Testis (tissue), 2 donors: ENCODE measurements at regions not wholly inside any gene's neighbourhood (a gene's known extent, or its start where the extent isn't known, plus 50 kb on each side); places are given as distances from the start of the nearest gene placed in this dataset.

Experiments
- DNase-seq: peaks from one replicate; pipeline ENCODE4 v3.0.0-alpha.2; 2019
- H3K27ac ChIP-seq, 2 donors: fragments of 200-600 bp; sonication (generic); one replicate each; pipeline ENCODE4 v1.5.1; 2019
- H3K27me3 ChIP-seq: fragments of 200-600 bp; sonication (generic); one replicate; pipeline ENCODE4 v1.5.1; 2019
- H3K36me3 ChIP-seq: fragments of 200-600 bp; sonication (generic); one replicate; pipeline ENCODE4 v1.5.1; 2017; ENCODE audit warnings: low read depth; ENCODE audit errors: missing control alignments
- H3K4me1 ChIP-seq: fragments of 200-600 bp; sonication (generic); one replicate; pipeline ENCODE4 v1.5.1; 2019
- H3K4me3 ChIP-seq, 2 donors: fragments of 200-600 bp; sonication (generic); one replicate each; pipeline ENCODE4 v1.5.1; 2017 to 2019
- H3K9me3 ChIP-seq: fragments of 200-600 bp; sonication (generic); one replicate; pipeline ENCODE4 v1.5.1; 2017
- POLR2A ChIP-seq: fragments of 450-650 bp; IDR thresholded peaks from one replicate; pipeline ENCODE4 v1.6.1; 2017; ENCODE audit warnings: antibody characterized with exemption, mild to moderate bottlenecking, moderate library complexity
- WGBS, 2 donors: methylation state at CpG; one replicate each; pipeline ENCODE4 v1.1.5; 2018; 5-methylcytosine and 5-hydroxymethylcytosine counted together
- intact Hi-C: fragments of 100-400 bp; cut with DNase I; formaldehyde crosslinking; loops from one replicate; pipeline ENCODE4 v1.15.1; 2023; ENCODE audit warnings: low total_unique reads
- TF ChIP-seq, protein P1 (sequence below), 3 experiments: fragments of 450-650 bp in 2 of 3; fragments of 200-600 bp in 1 of 3; sonication (generic) in 1 of 3; IDR thresholded peaks; one replicate each; pipeline ENCODE4 v1.5.1; 2016 to 2019; ENCODE audit warnings: antibody characterized with exemption in 3 of 3, mild to moderate bottlenecking in 2 of 3, moderate library complexity in 1 of 3

DNA sequence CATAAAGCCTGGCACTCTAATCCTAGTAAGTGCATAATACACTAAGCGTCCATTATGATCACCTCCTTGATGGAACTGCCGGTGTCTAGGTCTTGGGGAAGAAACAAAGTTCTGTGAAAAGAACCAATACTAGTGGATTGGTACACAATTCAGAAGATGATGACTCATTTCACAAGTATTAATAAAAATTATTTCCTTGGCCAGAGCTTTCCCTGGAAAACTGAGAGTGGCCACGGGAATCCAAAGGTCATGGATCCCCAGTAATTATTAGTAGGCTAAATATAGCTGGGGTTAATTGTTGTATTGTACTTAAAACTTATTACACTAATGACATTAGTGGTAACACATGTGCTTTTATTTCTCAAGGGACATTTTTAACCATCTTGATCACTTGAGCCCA, 808.0 kb upstream of the NR2F2 start:
- no peak overlapping the region for H3K4me3 ChIP-seq
- TF ChIP-seq POLR2A: no peak
- TF ChIP-seq, protein P1, sequence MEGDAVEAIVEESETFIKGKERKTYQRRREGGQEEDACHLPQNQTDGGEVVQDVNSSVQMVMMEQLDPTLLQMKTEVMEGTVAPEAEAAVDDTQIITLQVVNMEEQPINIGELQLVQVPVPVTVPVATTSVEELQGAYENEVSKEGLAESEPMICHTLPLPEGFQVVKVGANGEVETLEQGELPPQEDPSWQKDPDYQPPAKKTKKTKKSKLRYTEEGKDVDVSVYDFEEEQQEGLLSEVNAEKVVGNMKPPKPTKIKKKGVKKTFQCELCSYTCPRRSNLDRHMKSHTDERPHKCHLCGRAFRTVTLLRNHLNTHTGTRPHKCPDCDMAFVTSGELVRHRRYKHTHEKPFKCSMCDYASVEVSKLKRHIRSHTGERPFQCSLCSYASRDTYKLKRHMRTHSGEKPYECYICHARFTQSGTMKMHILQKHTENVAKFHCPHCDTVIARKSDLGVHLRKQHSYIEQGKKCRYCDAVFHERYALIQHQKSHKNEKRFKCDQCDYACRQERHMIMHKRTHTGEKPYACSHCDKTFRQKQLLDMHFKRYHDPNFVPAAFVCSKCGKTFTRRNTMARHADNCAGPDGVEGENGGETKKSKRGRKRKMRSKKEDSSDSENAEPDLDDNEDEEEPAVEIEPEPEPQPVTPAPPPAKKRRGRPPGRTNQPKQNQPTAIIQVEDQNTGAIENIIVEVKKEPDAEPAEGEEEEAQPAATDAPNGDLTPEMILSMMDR (IDR thresholded peaks at IDR 0.05): no peak
- no peaks in the 10 kb centered on the region for H3K27me3 ChIP-seq
- DNase-seq: no peak
- 74 to 82% methylated on average over 3 of the region's 3 CpGs for WGBS, 2 donors
- intact Hi-C loops: no loop called here
- H3K9me3 ChIP-seq: no peaks in the 10 kb centered on the region
- H3K36me3 ChIP-seq: no peaks in the 10 kb centered on the region
- no peaks in the 10 kb centered on the region for H3K4me1 ChIP-seq
- no peak overlapping the region for H3K27ac ChIP-seq

DNA sequence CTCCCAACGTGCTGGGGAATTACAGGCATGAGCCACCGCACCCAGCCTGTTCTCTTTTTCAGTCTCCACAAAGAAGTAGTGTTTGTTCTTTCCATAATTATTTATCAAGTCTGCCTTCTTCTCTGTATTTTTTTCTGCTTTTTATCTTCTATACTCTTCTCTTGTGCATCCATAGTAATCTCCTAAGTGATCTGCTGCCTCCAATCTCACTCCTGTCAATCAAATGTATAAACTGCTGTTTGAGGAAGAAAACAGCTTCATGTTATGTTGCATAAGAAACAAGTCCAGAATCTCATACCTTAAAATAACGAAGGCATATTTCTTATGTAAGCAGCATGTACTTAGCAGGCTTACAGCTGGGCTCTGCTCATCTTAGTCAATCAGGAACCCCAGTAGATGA, 801.6 kb upstream of the NR2F2 start:
- intact Hi-C loops: no loop called here
- no peak overlapping the region for H3K27ac ChIP-seq
- 82 to 85% methylated on average over 3 of the region's 3 CpGs for WGBS, 2 donors
- H3K27me3 ChIP-seq: no peaks in the 10 kb centered on the region
- TF ChIP-seq, protein P1 (IDR thresholded peaks at IDR 0.05): no peak
- no peak for TF ChIP-seq POLR2A
- no peak for DNase-seq
- no peaks in the 10 kb centered on the region for H3K36me3 ChIP-seq
- no peaks in the 10 kb centered on the region for H3K9me3 ChIP-seq
- H3K4me3 ChIP-seq: no peak overlapping the region
- H3K4me1 ChIP-seq: no peaks in the 10 kb centered on the region

DNA sequence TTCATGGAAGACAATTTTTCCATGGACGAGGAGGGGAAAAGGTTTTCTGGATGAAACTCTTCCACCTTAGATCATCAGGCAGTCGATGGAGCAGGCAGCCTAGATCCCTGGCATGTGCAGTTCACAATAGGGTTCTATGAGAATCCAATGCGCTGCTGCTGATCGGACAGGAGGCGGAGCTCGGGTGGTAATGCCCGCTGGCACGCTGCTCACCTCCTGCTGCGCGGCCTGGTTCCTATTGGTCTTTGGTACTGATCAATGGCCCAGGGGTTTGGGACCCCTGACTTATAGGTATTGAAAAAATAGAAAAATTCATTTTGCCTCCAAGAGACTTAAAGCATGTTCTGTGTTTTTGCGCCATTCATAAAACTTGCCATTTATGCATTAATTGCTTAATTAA, 793.9 kb upstream of the NR2F2 start:
- intact Hi-C loops: no loop called here
- H3K36me3 ChIP-seq: no peaks in the 10 kb centered on the region
- 85 to 90% methylated on average over 11 of the region's 11 CpGs for WGBS, 2 donors
- H3K4me3 ChIP-seq: no peak overlapping the region
- TF ChIP-seq, protein P1 (IDR thresholded peaks at IDR 0.05): no peak
- TF ChIP-seq POLR2A: no peak
- no peaks in the 10 kb centered on the region for H3K4me1 ChIP-seq
- H3K27ac ChIP-seq: no peak overlapping the region
- no peak for DNase-seq
- H3K27me3 ChIP-seq: no peaks in the 10 kb centered on the region
- no peaks in the 10 kb centered on the region for H3K9me3 ChIP-seq

DNA sequence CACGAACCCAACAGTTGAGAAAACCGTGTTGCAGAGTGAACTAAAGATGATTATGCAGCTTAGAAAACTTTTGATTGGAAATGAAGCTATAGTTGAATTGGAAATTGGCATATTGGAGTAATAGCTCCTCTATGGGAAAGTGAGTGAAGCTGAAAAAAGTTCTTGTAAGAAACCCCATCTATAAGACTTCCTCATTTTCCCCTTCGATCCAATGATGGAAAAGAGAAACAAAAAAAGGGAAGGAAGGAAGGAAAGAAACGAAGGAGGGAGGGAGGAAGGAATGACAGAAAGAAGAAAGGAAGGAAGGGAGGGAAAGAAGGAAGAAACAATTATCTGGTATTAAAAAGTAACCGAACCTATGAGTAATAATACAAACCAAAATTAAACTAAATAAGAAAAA, 791.8 kb upstream of the NR2F2 start:
- TF ChIP-seq POLR2A: no peak
- TF ChIP-seq, protein P1 (IDR thresholded peaks at IDR 0.05): no peak
- no peak for DNase-seq
- Histone ChIP-seq H3K4me3 (no peak overlapping the region), H3K9me3 (no peaks in the 10 kb centered on the region), H3K27me3 (no peaks in the 10 kb centered on the region), H3K36me3 (no peaks in the 10 kb centered on the region), H3K27ac (no peak overlapping the region), H3K4me1 (no peaks in the 10 kb centered on the region)
- WGBS, 2 donors: 81 to 89% methylated on average over 5 of the region's 5 CpGs
- intact Hi-C loops: no loop called here

DNA sequence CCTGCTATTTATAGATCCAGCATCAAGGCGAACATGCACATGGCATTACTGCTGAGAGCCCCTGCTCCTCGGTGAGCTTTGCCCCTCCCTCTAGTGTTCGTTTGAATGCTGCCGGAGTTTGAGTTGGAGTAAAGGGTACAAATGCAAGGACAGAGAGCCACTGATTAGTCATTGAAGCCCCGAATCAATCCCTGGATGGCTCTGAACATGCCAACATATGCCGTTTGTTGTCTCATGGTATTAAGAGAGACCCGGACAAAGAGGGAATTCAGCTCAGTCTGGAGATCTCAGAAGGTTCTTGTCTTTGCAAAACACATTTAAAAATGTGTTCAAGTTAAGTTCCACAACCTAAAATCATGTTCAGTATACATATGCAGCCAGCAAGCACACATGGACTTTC, 789.2 kb upstream of the NR2F2 start:
- H3K36me3 ChIP-seq: no peaks in the 10 kb centered on the region
- no peaks in the 10 kb centered on the region for H3K9me3 ChIP-seq
- H3K4me1 ChIP-seq: no peaks in the 10 kb centered on the region
- 36 to 45% methylated on average over 7 of the region's 7 CpGs for WGBS, 2 donors
- TF ChIP-seq POLR2A: no peak
- TF ChIP-seq, protein P1 (IDR thresholded peaks at IDR 0.05): peak in 1 of 3 experiments; percentile 4
- H3K27ac ChIP-seq: no peak overlapping the region
- intact Hi-C loops: no loop called here
- no peaks in the 10 kb centered on the region for H3K27me3 ChIP-seq
- no peak overlapping the region for H3K4me3 ChIP-seq
- no peak for DNase-seq
